ENCODE measurements at regions not wholly inside any gene's neighbourhood (a gene's known extent, or its start where the extent isn't known, plus 50 kb on each side); places are given as distances from the start of the nearest gene placed in this dataset.

DNA sequence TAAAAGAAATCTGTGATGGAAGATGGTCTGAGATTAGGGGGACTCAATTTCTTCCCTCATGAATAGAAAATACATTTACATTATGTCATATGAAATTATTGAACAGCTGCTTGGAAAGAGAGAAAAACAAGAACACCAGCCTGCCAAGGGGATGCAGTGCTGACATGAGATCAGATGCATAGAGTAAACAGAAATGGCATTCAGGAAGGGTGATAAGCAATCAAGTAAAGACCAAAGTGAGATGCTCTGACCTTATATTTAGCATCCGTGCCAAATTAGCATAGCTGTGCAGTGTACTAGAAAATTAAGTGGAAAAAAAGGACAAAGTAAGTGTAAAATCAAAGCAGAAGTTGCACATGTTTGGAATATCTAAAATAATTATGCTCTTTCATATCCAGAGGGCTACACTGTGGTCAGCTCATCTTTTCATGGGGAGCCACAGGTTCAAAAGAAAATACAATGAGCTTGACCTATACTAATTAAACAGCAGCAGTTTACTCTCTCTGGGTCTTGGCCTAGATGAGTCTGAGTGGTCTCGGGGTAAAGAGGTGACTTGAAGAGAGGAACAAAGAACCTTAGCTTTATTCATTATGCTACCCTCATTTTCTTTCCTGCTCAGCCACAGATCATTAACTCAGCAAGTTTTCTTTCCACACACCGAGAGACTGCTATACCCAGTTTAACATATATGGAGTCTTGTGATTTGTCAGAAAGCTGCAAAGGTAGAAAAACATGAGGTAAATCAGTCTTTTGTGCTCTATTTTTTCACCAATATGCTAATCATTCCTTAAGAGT, 359.4 kb upstream of the FOXG1 start:
- no peak for TF ChIP-seq CTCF (IDR thresholded peaks at IDR 0.05; ENCODE audit: poor library complexity, severe bottlenecking)
- TF ChIP-seq EZH2 (IDR thresholded peaks at IDR 0.05; ENCODE audit: borderline replicate concordance, insufficient read depth, low read length, poor library complexity, severe bottlenecking), result no peak
- TF ChIP-seq TAF1 (IDR thresholded peaks at IDR 0.05; ENCODE audit: low read depth), result no peak
- no peak for TF ChIP-seq POLR2AphosphoS5 (IDR thresholded peaks at IDR 0.05)
- TF ChIP-seq RAD21 (conservative IDR thresholded peaks at IDR 0.05), result no peak
